Midbrain (tissue), 1 donor: ENCODE measurements at regions not wholly inside any gene's neighbourhood (a gene's known extent, or its start where the extent isn't known, plus 50 kb on each side); places are given as distances from the start of the nearest gene placed in this dataset.

Source experiments
- DNase-seq: peaks from one replicate; lab custom pipeline; 2025; lab: John Stamatoyannopoulos, UW

GRCh38 chr2:224325941-224326340, 76.0 kb downstream of the FAM124B start:
- DNase-seq: no peak

- DNase-seq: no peak
Measured at GRCh38 chr2:224324604-224325003, 77.3 kb downstream of the FAM124B start.

DNA sequence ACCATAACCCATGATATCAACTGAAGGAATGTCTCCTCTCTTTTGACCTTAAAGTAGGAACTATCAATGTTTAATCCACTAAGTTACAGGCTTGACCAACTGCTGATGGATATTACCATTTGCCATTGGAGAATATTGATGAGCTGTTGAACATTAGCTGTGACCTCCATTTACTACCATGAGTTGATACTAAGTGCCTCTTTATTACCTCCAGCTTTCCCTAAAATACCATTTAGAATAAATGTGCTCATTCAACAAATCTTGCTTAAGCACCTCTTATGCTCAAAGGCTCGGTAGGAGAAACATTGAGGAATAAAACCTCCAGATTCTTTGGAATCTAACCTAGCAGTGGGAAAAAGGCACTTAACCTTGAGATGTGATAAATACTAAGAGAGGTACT, 81.2 kb downstream of the FAM124B start:
- no peak for DNase-seq

DNA sequence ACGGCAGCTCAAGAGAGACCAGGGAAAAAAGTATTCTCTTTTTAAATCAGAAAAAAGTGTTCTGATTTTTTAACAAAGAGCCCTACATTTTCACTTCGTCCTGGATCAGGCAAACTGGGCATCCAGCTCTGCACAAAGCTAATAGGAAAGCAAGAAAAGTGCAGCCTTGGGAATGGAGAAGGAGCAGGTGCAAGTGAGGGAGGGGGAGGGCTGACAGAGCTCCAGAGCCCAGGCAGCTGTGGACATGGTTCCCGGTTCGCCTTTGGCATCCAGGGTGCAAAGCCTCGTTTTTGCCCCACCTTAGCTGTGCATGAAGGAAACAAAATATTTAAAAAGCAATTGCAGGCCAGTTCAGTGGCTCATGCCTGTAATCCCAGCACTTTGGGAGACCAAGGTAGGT, 82.2 kb downstream of the FAM124B start:
- no peak for DNase-seq

- no peak for DNase-seq
Measured at GRCh38 chr2:224312741-224313140, 89.2 kb downstream of the FAM124B start.

- no peak for DNase-seq
Measured at GRCh38 chr2:224310943-224311625, 90.8 kb downstream of the FAM124B start.

GRCh38 chr2:224309176-224309575, 92.7 kb downstream of the FAM124B start:
- no peak for DNase-seq

DNA sequence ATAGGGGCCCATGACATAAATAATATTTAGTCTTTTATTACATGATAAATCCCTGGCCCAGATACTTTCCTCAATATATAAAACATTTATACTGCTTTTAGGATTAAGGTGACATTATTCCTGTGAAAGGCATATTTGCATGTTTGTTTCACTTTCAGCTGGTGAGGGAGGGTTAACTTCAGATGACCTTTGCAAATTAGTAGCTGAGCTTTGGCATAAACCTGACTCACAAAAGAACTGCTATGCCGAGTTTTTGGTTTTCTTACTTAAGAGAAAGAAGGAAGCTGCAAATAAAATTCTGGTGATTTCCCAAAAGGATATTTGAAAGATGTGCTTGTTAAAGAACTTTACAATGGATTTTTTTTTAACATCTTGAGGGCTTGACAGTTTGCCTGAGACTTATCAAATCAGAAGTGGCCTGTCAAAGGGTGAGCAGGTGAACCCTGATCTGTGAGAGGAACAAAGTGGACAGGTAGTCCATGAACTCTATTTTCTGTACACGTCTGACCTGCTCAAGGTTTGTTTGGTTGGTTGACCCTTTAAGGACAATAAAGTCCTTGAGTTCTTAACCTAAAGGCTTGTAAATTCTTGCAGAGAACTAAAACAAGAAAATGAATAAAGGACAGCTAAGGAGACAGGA, 93.5 kb downstream of the FAM124B start:
- no peak for DNase-seq

DNA sequence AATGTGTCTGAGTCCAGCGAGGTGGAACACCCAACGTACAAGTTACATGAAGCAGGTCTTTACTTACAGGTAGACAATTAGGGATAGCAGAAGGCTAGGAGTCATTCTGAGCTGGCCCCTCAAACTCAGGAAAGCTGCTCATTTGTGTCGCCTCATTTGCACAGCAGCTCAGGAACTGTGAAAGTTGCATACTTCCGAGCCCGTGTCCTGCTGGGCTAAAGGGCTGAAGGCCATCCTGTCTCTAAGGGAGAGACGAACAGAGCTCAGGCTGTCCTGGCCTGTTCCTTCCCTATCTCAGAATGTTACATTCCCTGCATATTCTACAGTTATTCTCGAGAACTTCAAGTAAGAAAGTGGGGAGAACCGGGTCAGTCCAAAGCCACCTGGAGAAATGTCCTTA, 99.0 kb downstream of the FAM124B start:
- no peak for DNase-seq

GRCh38 chr2:224293976-224294375, 107.9 kb downstream of the FAM124B start:
- DNase-seq: peak; percentile 3

- no peak for DNase-seq
Measured at GRCh38 chr2:224287531-224287930, 114.4 kb downstream of the FAM124B start.

DNA sequence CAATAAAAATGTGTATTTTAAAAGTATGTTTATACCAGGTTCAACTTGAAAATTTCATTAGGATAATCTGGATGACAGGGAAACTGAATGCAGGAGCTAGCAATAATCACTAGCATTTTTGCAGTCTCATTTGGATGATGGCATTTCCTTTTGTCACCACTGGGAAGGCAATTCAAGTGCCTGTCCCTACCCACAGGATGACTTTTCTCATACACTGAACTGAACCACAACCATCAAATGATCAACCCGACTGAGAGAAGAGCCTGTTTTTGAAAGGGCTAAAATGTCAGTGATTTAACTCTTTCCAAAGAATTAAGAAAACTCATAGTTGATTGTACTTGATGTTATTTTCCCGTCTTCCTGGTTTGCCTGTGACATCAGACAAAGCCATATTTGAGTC, 115.0 kb downstream of the FAM124B start:
- no peak for DNase-seq

DNA sequence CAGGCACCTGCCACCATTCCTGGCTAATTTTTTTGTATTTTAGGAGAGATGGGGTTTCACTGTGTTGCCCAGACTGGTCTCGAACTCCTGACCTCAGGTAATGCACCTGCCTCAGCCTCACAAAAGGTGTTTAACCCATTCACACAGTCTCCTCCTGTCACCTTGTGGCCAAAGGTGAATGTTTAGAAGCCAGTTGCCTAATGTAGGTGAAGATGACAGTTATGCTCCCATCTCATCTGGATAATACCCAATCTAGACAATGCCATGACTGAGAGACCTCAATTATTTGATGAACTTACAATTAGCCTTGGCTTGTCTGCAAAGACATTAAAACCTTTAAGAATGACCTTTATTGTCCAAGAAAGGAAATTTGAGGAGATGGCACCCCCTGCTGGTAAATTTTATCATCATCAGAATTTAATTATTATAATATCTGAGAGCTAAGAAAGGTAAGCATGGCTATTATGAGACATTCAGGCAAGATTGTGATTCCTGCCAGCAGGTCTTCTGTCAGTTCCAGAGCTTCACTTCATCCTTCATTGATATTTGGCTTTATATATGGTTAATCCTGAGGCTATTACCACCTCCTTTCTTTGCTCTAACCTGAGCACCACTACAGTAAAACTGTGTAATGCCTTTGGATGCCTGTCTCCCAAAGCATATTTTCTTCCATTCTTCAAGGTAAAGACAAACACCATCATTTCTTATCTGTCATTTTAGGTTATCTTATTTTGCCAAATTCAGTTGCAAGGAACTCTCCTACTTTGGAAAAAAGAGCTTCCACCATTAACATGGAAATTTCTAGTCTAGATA, 117.6 kb downstream of the FAM124B start:
- peak; percentile 69 for DNase-seq

DNA sequence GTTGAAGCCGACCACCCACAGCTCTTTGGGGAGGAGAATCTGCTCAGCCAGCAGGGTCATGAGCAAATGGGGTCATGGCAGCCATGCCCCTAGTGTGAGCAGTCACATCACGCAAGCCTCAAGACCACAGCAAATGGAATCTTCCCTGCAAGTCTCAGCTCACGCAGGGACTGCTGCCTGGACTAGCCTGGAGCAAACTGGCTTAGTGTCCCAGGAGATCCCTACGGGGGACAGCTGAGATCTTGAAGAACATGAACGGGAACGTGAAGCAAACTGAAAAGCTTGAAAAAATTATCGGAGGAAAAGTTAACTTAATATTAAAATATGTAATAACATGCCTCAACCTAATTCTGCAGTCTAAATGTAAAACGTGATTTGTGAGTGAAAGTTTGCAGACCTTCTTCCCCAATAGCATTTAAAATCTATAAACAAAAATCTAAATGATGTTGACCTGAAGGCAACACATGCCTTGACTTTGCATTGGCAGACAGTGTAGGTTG, 118.4 kb downstream of the FAM124B start:
- no peak for DNase-seq

GRCh38 chr2:224281374-224281773, 120.5 kb downstream of the FAM124B start:
- DNase-seq: no peak

GRCh38 chr2:224278531-224278930, 123.4 kb downstream of the FAM124B start:
- no peak for DNase-seq

DNA sequence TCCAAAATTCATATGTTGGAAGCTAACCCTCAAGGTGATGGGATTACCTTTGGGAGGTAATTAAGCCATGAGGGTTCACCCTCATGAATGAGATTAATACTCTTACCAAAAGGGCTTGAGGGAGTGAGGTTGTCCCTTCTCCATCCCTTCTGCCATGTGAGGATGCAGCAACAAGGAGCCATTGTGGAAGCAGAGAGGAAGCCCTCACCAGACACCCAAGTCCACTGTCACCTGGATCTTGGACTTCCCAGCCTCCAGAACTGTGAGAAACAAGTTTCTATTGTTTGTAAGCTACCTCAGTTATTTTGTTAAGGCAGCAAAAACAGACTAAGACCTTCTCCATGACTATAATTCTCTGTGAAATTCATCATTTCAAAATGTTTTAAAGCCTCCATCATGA, 125.7 kb downstream of the FAM124B start:
- no peak for DNase-seq

- no peak for DNase-seq
Measured at GRCh38 chr2:224272237-224272910, 129.5 kb downstream of the FAM124B start.

- no peak for DNase-seq
Measured at GRCh38 chr2:224271617-224272236, 130.2 kb downstream of the FAM124B start.

- DNase-seq: no peak
Measured at GRCh38 chr2:224268441-224268840, 133.5 kb downstream of the FAM124B start.

- no peak for DNase-seq
Measured at GRCh38 chr2:224264259-224264658, 137.6 kb downstream of the FAM124B start.

GRCh38 chr2:224263571-224264043, 138.3 kb downstream of the FAM124B start:
- DNase-seq: no peak
